C4-2B (cell line): ENCODE measurements at regions not wholly inside any gene's neighbourhood (a gene's known extent, or its start where the extent isn't known, plus 50 kb on each side); places are given as distances from the start of the nearest gene placed in this dataset.

Experiments used
- ZFX ChIP-seq: fragments of 450-650 bp; IDR thresholded peaks from 2 replicates; pipeline ENCODE4 v1.6.1; 2017
- TF ChIP-seq, protein P1 (sequence below): fragments of 450-650 bp; conservative IDR thresholded peaks from 2 replicates; pipeline ENCODE4 v1.5.1; 2017; ENCODE audit warnings: mild to moderate bottlenecking

DNA sequence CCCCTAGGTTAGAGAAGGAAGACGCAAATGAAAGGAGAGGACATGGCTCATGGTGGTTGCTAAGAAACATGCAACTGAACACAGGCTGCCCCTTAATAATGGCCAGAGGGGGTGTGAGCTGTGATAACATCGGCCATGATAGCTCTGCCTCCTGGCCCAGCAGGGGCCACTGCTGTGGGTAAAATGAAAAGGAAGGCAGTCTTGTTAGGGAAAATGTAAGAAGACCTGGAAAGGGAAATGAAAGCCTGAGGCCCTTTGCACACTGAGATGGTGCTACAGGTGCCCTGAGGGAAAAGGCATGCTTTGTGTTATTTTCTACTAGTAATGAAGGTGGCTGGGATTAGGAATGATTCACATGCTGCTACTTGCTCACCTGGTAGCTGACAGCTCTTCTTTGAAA, 123.6 kb upstream of the MID1 start:
- TF ChIP-seq, protein P1, sequence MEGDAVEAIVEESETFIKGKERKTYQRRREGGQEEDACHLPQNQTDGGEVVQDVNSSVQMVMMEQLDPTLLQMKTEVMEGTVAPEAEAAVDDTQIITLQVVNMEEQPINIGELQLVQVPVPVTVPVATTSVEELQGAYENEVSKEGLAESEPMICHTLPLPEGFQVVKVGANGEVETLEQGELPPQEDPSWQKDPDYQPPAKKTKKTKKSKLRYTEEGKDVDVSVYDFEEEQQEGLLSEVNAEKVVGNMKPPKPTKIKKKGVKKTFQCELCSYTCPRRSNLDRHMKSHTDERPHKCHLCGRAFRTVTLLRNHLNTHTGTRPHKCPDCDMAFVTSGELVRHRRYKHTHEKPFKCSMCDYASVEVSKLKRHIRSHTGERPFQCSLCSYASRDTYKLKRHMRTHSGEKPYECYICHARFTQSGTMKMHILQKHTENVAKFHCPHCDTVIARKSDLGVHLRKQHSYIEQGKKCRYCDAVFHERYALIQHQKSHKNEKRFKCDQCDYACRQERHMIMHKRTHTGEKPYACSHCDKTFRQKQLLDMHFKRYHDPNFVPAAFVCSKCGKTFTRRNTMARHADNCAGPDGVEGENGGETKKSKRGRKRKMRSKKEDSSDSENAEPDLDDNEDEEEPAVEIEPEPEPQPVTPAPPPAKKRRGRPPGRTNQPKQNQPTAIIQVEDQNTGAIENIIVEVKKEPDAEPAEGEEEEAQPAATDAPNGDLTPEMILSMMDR, result no peak
- TF ChIP-seq ZFX, result no peak
